ENCODE measurements at regions not wholly inside any gene's neighbourhood (a gene's known extent, or its start where the extent isn't known, plus 50 kb on each side); places are given as distances from the start of the nearest gene placed in this dataset.
"Not testable (repeated sequence)": the region's sequence is repeated elsewhere in the genome, so short reads cannot be mapped to it uniquely, and the experiment has no call there.

DNA sequence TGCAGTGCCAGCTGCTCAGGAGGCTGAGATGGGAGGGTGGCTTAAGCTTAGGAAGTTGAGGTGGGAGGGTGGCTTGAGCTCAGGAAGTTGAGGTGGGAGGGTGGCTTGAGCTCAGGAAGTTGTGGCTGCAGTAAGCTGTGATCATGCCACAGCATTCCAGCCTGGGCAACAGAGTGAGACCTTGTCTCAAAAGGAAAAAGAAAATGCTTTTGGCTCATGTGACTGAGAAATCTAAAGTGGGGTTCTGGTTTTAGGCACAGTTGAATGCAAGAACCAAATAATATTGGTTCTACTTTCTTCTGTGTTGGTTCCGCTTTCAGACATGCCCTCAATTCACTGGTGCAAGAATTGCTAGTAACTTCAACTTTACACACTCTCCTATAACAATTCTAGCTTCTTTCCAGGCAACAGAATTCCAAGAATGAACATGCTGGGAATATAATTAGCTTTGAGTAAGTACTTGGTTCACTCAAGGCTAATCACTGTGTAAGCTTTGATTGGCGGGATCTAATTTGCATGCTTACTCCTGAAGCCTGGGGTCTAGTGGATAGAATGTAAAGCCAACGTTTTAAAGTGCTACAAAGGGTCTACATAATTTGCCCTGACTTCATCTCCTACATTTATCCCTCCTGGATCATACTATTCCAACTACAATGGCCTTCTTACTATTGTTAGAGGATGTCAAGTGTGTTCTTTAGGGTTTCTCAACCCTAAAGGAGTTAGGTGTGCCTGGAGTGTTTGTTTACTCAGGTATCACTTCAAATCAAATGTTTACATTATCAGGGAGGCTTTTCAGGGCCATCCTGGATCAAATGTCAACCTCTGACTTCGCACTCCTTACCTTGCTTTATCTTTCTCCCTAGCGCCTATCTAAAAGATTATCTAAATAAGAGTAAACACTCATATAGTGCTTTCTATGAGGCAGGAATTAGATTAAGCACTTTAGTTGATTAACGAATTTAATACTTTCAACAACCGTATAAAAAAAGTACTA lies 115.1 kb downstream of the SLC16A1 start:
- Histone ChIP-seq H3K27me3 (ENCODE audit: low read length) (no peaks in the 10 kb centered on the region), H3K9ac (ENCODE audit: low read length) (no peak overlapping the region), H3K79me2 (ENCODE audit: low read length) (no peaks in the 10 kb centered on the region), H3K36me3 (ENCODE audit: insufficient read depth, low read length) (no peaks in the 10 kb centered on the region), H3K9me3 (ENCODE audit: low read length) (no peaks in the 10 kb centered on the region), H3K27ac (ENCODE audit: low read length) (no peak overlapping the region), H3K4me3 (ENCODE audit: low read length) (no peak overlapping the region), H2AFZ (ENCODE audit: low read length) (no peak overlapping the region), H3K4me2 (ENCODE audit: low read depth, low read length, poor library complexity, severe bottlenecking) (no peak overlapping the region), H4K20me1 (ENCODE audit: insufficient read depth, low read depth, low read length) (no peaks in the 10 kb centered on the region), H3K4me1 (ENCODE audit: low read length) (no peaks in the 10 kb centered on the region), H3K9me2 (replicated peaks; ENCODE audit: insufficient read depth, low read length) (no peaks in the 10 kb centered on the region)
- DNase-seq, result no peak

DNA sequence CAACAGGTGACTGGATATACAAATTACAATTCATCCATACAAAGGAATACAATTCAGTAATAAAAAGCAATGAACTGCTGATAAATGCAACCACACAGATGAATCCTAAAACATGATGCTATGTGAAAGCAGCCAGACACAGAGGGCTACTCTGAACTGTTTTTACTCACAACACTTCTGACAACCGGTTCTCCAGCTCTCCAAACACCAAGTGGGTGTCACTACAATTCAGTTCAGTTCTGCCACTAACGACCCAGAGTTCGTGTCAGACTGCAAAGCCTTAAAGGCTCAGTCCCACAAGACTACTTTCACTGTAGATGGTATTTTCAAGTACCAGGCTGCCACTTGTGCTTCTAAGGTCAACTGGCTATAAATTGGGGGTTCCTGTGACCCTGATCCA lies 119.4 kb downstream of the SLC16A1 start:
- H4K20me1 ChIP-seq (ENCODE audit: insufficient read depth, low read depth, low read length), result no peaks in the 10 kb centered on the region
- no peaks in the 10 kb centered on the region for H3K79me2 ChIP-seq (ENCODE audit: low read length)
- no peaks in the 10 kb centered on the region for H3K9me2 ChIP-seq (replicated peaks; ENCODE audit: insufficient read depth, low read length)
- no peaks in the 10 kb centered on the region for H3K27me3 ChIP-seq (ENCODE audit: low read length)
- no peak overlapping the region for H3K9ac ChIP-seq (ENCODE audit: low read length)
- no peaks in the 10 kb centered on the region for H3K9me3 ChIP-seq (ENCODE audit: low read length)
- H2AFZ ChIP-seq (ENCODE audit: low read length), result no peak overlapping the region
- no peaks in the 10 kb centered on the region for H3K36me3 ChIP-seq (ENCODE audit: insufficient read depth, low read length)
- no peaks in the 10 kb centered on the region for H3K4me1 ChIP-seq (ENCODE audit: low read length)
- no peak overlapping the region for H3K27ac ChIP-seq (ENCODE audit: low read length)
- no peak overlapping the region for H3K4me3 ChIP-seq (ENCODE audit: low read length)
- no peak for DNase-seq
- no peak overlapping the region for H3K4me2 ChIP-seq (ENCODE audit: low read depth, low read length, poor library complexity, severe bottlenecking)

DNA sequence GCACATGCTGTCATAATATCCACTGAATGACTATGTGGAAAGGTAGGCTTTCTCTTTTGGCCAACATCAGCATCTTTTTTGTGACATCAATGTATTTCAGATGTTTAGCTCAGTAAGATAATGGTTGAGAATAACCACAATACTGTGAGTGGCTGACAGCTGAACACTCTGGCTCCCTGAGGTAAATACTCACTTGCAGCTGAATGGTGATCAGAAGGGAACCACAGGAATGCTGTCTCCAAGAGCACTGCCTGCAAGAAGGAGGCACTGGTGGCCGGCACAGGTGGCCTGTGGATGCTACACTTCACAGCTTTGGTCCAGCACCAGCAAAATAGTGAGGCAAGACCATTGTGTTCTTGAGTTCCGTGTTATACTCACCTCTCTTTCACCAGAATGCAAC lies 118.7 kb upstream of the PPM1J start:
- H3K27ac ChIP-seq (ENCODE audit: low read length), result no peak overlapping the region
- H3K9me2 ChIP-seq (replicated peaks; ENCODE audit: insufficient read depth, low read length), result no peaks in the 10 kb centered on the region
- H3K79me2 ChIP-seq (ENCODE audit: low read length), result no peaks in the 10 kb centered on the region
- no peak for DNase-seq
- H3K36me3 ChIP-seq (ENCODE audit: insufficient read depth, low read length), result no peaks in the 10 kb centered on the region
- no peak overlapping the region for H3K4me3 ChIP-seq (ENCODE audit: low read length)
- H3K9me3 ChIP-seq (ENCODE audit: low read length), result no peaks in the 10 kb centered on the region
- H3K4me1 ChIP-seq (ENCODE audit: low read length), result no peaks in the 10 kb centered on the region
- H3K9ac ChIP-seq (ENCODE audit: low read length), result no peak overlapping the region
- H3K27me3 ChIP-seq (ENCODE audit: low read length), result no peaks in the 10 kb centered on the region
- H4K20me1 ChIP-seq (ENCODE audit: insufficient read depth, low read depth, low read length), result no peaks in the 10 kb centered on the region
- no peak overlapping the region for H3K4me2 ChIP-seq (ENCODE audit: low read depth, low read length, poor library complexity, severe bottlenecking)
- H2AFZ ChIP-seq (ENCODE audit: low read length), result no peak overlapping the region

DNA sequence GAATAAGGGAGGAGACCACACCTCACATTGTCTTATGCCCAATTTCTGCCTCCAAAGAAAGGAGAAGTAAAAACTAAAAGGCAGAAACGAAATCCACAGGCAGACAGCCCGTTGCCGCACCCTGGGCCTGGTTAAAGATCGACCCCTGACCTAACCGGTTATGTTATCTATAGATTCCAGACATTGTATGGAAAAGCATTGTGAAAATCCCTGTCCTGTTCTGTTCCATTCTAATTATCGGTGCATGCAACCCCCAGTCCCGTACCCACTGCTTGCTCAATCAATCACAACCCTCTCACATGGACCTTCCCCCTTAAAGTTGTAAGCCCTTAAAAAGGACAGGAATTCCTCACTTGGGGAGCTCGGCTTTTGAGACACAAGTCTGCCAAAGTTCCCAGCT lies 117.1 kb upstream of the PPM1J start:
- H3K27me3 ChIP-seq (ENCODE audit: low read length); H3K9ac ChIP-seq (ENCODE audit: low read length); H2AFZ ChIP-seq (ENCODE audit: low read length); H3K27ac ChIP-seq (ENCODE audit: low read length); H3K4me1 ChIP-seq (ENCODE audit: low read length); H4K20me1 ChIP-seq (ENCODE audit: insufficient read depth, low read depth, low read length); H3K4me3 ChIP-seq (ENCODE audit: low read length); H3K4me2 ChIP-seq (ENCODE audit: low read depth, low read length, poor library complexity, severe bottlenecking); H3K9me3 ChIP-seq (ENCODE audit: low read length); H3K9me2 ChIP-seq (replicated peaks; ENCODE audit: insufficient read depth, low read length); H3K79me2 ChIP-seq (ENCODE audit: low read length); DNase-seq; H3K36me3 ChIP-seq (ENCODE audit: insufficient read depth, low read length): not testable (repeated sequence)

DNA sequence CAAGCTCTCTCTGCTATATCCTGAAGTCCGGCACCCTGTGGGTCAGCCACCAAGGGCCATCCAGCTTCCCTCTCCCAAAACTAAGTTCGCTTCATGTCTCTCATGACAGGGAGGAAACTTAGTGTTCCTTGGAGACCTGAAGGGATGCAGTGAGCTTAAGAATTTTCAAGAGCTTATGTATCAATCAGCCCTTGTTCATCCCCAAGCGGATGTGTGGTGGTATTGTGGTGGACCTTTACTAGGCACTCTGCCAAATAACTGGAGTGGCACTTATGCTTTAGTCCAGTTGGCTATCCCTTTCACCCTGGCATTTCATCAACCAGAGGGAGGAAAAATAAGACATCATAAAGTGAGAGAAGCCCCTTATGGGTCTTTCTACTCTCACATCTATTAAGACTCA lies 114.6 kb upstream of the PPM1J start:
- not testable (repeated sequence) for H3K27ac ChIP-seq (ENCODE audit: low read length); H3K9me2 ChIP-seq (replicated peaks; ENCODE audit: insufficient read depth, low read length); DNase-seq; H3K36me3 ChIP-seq (ENCODE audit: insufficient read depth, low read length); H4K20me1 ChIP-seq (ENCODE audit: insufficient read depth, low read depth, low read length); H3K4me3 ChIP-seq (ENCODE audit: low read length); H3K9me3 ChIP-seq (ENCODE audit: low read length); H3K9ac ChIP-seq (ENCODE audit: low read length); H3K27me3 ChIP-seq (ENCODE audit: low read length); H3K79me2 ChIP-seq (ENCODE audit: low read length); H3K4me1 ChIP-seq (ENCODE audit: low read length); H2AFZ ChIP-seq (ENCODE audit: low read length); H3K4me2 ChIP-seq (ENCODE audit: low read depth, low read length, poor library complexity, severe bottlenecking)

GRCh38 chr1:112828716-112829115 lies 113.6 kb upstream of the PPM1J start:
- Histone ChIP-seq H3K9me3 (ENCODE audit: low read length) (no peaks in the 10 kb centered on the region), H3K27ac (ENCODE audit: low read length) (no peak overlapping the region), H4K20me1 (ENCODE audit: insufficient read depth, low read depth, low read length) (no peaks in the 10 kb centered on the region), H3K4me3 (ENCODE audit: low read length) (no peak overlapping the region), H3K36me3 (ENCODE audit: insufficient read depth, low read length) (no peaks in the 10 kb centered on the region), H3K4me1 (ENCODE audit: low read length) (no peaks in the 10 kb centered on the region), H3K27me3 (ENCODE audit: low read length) (no peaks in the 10 kb centered on the region), H2AFZ (ENCODE audit: low read length) (no peak overlapping the region), H3K79me2 (ENCODE audit: low read length) (no peaks in the 10 kb centered on the region), H3K4me2 (ENCODE audit: low read depth, low read length, poor library complexity, severe bottlenecking) (no peak overlapping the region), H3K9me2 (replicated peaks; ENCODE audit: insufficient read depth, low read length) (no peaks in the 10 kb centered on the region), H3K9ac (ENCODE audit: low read length) (no peak overlapping the region)
- no peak for DNase-seq

DNA sequence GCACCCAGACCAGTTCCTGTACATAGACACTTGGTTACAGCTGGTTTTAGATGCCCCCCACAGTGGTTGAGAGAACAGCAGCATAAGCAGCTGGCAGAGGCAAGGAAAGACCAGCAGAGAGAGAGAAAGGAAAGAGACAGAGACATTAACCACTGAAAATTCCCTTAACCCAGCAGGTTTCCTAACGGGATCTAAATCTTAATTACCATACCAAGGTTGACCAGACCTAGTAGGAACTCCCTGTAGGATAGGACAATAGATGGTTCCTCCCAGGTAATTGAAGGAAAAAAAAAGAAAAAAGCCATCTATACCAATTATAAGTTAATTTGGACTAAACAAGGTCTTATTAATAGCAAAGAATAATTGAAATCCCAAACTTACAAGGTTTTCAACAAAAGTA lies 112.3 kb upstream of the PPM1J start:
- H3K36me3 ChIP-seq (ENCODE audit: insufficient read depth, low read length); DNase-seq; H3K27me3 ChIP-seq (ENCODE audit: low read length); H3K9me3 ChIP-seq (ENCODE audit: low read length); H3K79me2 ChIP-seq (ENCODE audit: low read length); H3K9me2 ChIP-seq (replicated peaks; ENCODE audit: insufficient read depth, low read length); H3K27ac ChIP-seq (ENCODE audit: low read length); H3K4me3 ChIP-seq (ENCODE audit: low read length); H3K4me1 ChIP-seq (ENCODE audit: low read length); H2AFZ ChIP-seq (ENCODE audit: low read length); H4K20me1 ChIP-seq (ENCODE audit: insufficient read depth, low read depth, low read length); H3K9ac ChIP-seq (ENCODE audit: low read length); H3K4me2 ChIP-seq (ENCODE audit: low read depth, low read length, poor library complexity, severe bottlenecking): not testable (repeated sequence)

DNA sequence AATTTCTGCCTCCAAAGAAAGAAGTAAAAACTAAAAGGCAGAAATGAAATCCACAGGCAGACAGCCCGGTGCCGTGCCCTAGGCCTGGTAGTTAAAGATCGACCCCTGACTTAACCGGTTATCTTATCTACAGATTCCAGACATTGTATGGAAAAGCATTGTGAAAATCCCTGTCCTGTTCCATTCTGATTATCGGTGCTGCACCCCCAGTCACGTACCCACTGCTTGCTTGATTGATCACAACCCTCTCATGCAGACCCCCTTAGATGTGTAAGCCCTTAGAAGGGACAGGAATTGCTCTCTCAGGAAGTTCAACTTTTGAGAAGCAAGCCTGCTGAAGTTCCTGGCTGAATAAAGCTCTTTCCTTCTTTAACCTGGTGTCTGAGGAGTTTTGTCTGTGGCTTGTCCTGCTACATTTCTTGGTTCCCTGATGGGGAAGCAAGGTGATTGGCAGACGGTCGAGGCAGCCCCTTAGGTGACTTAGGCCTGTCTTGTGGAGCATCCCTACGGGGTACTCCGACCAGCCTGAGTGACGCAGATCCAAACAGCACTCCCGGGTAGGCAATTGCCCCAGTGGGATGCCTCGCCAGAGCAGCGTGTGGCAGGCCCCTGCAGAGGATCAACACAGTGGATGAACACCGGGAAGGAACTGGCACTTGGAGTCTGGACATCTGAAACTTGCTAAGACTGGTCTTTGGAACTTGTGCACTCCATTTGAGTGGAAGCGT lies 111.2 kb upstream of the PPM1J start:
- Histone ChIP-seq H3K27ac (ENCODE audit: low read length) (no peak overlapping the region), H3K36me3 (ENCODE audit: insufficient read depth, low read length) (no peaks in the 10 kb centered on the region), H3K4me1 (ENCODE audit: low read length) (no peaks in the 10 kb centered on the region), H3K9me3 (ENCODE audit: low read length) (no peaks in the 10 kb centered on the region), H3K4me2 (ENCODE audit: low read depth, low read length, poor library complexity, severe bottlenecking) (no peak overlapping the region), H4K20me1 (ENCODE audit: insufficient read depth, low read depth, low read length) (no peaks in the 10 kb centered on the region), H2AFZ (ENCODE audit: low read length) (no peak overlapping the region), H3K9ac (ENCODE audit: low read length) (no peak overlapping the region), H3K9me2 (replicated peaks; ENCODE audit: insufficient read depth, low read length) (no peaks in the 10 kb centered on the region), H3K4me3 (ENCODE audit: low read length) (no peak overlapping the region), H3K79me2 (ENCODE audit: low read length) (no peaks in the 10 kb centered on the region), H3K27me3 (ENCODE audit: low read length) (no peaks in the 10 kb centered on the region)
- DNase-seq, result no peak
